H9 (cell line): ENCODE measurements at regions not wholly inside any gene's neighbourhood (a gene's known extent, or its start where the extent isn't known, plus 50 kb on each side); places are given as distances from the start of the nearest gene placed in this dataset.

Source experiments
- DNase-seq: peaks from one replicate; pipeline ENCODE4 v3.0.0-alpha.2; 2017
- H2AFZ ChIP-seq: one replicate; pipeline ENCODE4 v1.6.1; 2013; ENCODE audit warnings: mild to moderate bottlenecking, low read length, control low read depth, moderate library complexity
- H2AK5ac ChIP-seq: 2 replicates; pipeline ENCODE4 v1.6.1; 2013; ENCODE audit warnings: low read length, control low read depth, mixed read lengths; ENCODE audit not compliant: insufficient read length
- H2BK120ac ChIP-seq: one replicate; pipeline ENCODE4 v1.6.1; 2013; ENCODE audit warnings: low read depth, mild to moderate bottlenecking, low read length, control low read depth, inconsistent platforms; ENCODE audit not compliant: poor library complexity, severe bottlenecking
- H2BK12ac ChIP-seq: 2 replicates; pipeline ENCODE4 v1.6.1; 2013; ENCODE audit warnings: low read length, control low read depth, mixed read lengths, low read depth; ENCODE audit not compliant: insufficient read length
- H2BK15ac ChIP-seq: 2 replicates; pipeline ENCODE4 v1.6.1; 2013; ENCODE audit warnings: low read depth, low read length, control low read depth
- H2BK20ac ChIP-seq: one replicate; pipeline ENCODE4 v1.6.1; 2013; ENCODE audit warnings: low read depth, mild to moderate bottlenecking, low read length, control low read depth, inconsistent platforms; ENCODE audit not compliant: poor library complexity, severe bottlenecking
- H2BK5ac ChIP-seq: 2 replicates; pipeline ENCODE4 v1.6.1; 2013; ENCODE audit warnings: low read length, control low read depth, mixed read lengths; ENCODE audit not compliant: insufficient read length
- H3K14ac ChIP-seq: 2 replicates; pipeline ENCODE4 v1.6.1; 2013; ENCODE audit warnings: low read length, control low read depth; ENCODE audit not compliant: insufficient read depth
- H3K18ac ChIP-seq: 2 replicates; pipeline ENCODE4 v1.6.1; 2013; ENCODE audit warnings: low read depth, mild to moderate bottlenecking, mixed read lengths, low read length, control low read depth; ENCODE audit not compliant: insufficient read length
- H3K23ac ChIP-seq: 2 replicates; pipeline ENCODE4 v1.6.1; 2013; ENCODE audit warnings: low read length, control low read depth, mixed read lengths, low read depth; ENCODE audit not compliant: insufficient read length
- H3K23me2 ChIP-seq: 2 replicates; pipeline ENCODE4 v1.6.1; 2013; ENCODE audit warnings: low read depth, mild to moderate bottlenecking, mixed read lengths, low read length, control low read depth; ENCODE audit not compliant: insufficient read length, poor library complexity, severe bottlenecking
- H3K27ac ChIP-seq: 2 replicates; pipeline ENCODE4 v1.5.1; 2013; ENCODE audit warnings: low read length, control low read depth, mixed read lengths, low read depth; ENCODE audit not compliant: insufficient read length
- H3K27me3 ChIP-seq: 2 replicates; pipeline ENCODE4 v1.6.1; 2013; ENCODE audit warnings: low read length, control low read depth, inconsistent platforms; ENCODE audit not compliant: insufficient read depth
- H3K4ac ChIP-seq: 2 replicates; pipeline ENCODE4 v1.6.1; 2013; ENCODE audit warnings: low read depth, mild to moderate bottlenecking, control low read depth, inconsistent platforms, low read length, moderate library complexity
- H3K4me1 ChIP-seq: 2 replicates; pipeline ENCODE4 v1.6.1; 2013; ENCODE audit warnings: low read length, control low read depth, inconsistent platforms; ENCODE audit not compliant: insufficient read depth
- H3K4me2 ChIP-seq: 2 replicates; pipeline ENCODE4 v1.6.1; 2013; ENCODE audit warnings: low read length, control low read depth, mixed read lengths; ENCODE audit not compliant: insufficient read length, insufficient read depth
- H3K56ac ChIP-seq: 2 replicates; pipeline ENCODE4 v1.6.1; 2013; ENCODE audit warnings: low read depth, mild to moderate bottlenecking, mixed read lengths, low read length, control low read depth; ENCODE audit not compliant: insufficient read length
- H3K79me1 ChIP-seq: 2 replicates; pipeline ENCODE4 v1.6.1; 2013; ENCODE audit warnings: low read depth, mild to moderate bottlenecking, moderate library complexity, low read length, control low read depth, inconsistent platforms; ENCODE audit not compliant: insufficient read depth, poor library complexity, severe bottlenecking
- H3K79me2 ChIP-seq: 2 replicates; pipeline ENCODE4 v1.6.1; 2013; ENCODE audit warnings: low read length, control low read depth, inconsistent platforms; ENCODE audit not compliant: insufficient read depth
- H3K9ac ChIP-seq: 2 replicates; pipeline ENCODE4 v1.6.1; 2013; ENCODE audit warnings: low read length, control low read depth, mixed read lengths; ENCODE audit not compliant: insufficient read length; ENCODE audit errors: extremely low read depth
- H3K9me3 ChIP-seq: one replicate; pipeline ENCODE4 v1.6.1; 2013; ENCODE audit warnings: low read depth, low read length, inconsistent platforms; ENCODE audit not compliant: control insufficient read depth
- H3T11ph ChIP-seq: one replicate; pipeline ENCODE4 v1.6.1; 2013; ENCODE audit warnings: mild to moderate bottlenecking, low read length, control low read depth, inconsistent platforms
- H4K20me1 ChIP-seq: one replicate; pipeline ENCODE4 v1.6.1; 2013; ENCODE audit not compliant: control insufficient read depth, insufficient read length, insufficient read depth
- H4K5ac ChIP-seq: 2 replicates; pipeline ENCODE4 v1.6.1; 2013; ENCODE audit warnings: low read depth, mild to moderate bottlenecking, mixed read lengths, low read length, control low read depth; ENCODE audit not compliant: insufficient read length
- H4K8ac ChIP-seq: replicated peaks from 2 replicates; pipeline ENCODE4 v1.6.1; 2013; ENCODE audit warnings: low read length, control low read depth, mixed read lengths, low read depth; ENCODE audit not compliant: insufficient read length
- H4K91ac ChIP-seq: 2 replicates; pipeline ENCODE4 v1.6.1; 2013; ENCODE audit warnings: low read depth, mild to moderate bottlenecking, moderate library complexity, mixed read lengths, low read length, control low read depth; ENCODE audit not compliant: insufficient read length
- H3K27ac Mint-ChIP-seq, 3 experiments: 2 replicates in 2 of 3; 3 replicates in 1 of 3; pipeline ENCODE4 v1.8.0; 2020 to 2021; ENCODE audit warnings: mixed read lengths in 3 of 3, mild to moderate bottlenecking in 1 of 3, moderate library complexity in 1 of 3
- H3K27me3 Mint-ChIP-seq: 2 replicates; pipeline ENCODE4 v1.8.0; 2021; ENCODE audit warnings: low read depth, mild to moderate bottlenecking, moderate library complexity, mixed read lengths
- H3K36me3 Mint-ChIP-seq, 3 experiments: 2 replicates in 2 of 3; 3 replicates in 1 of 3; pipeline ENCODE4 v1.8.0; 2020 to 2021; ENCODE audit warnings: low read depth in 3 of 3, mixed read lengths in 3 of 3; ENCODE audit not compliant: insufficient read depth in 1 of 3
- H3K4me1 Mint-ChIP-seq, 2 experiments: 2 replicates each; pipeline ENCODE4 v1.8.0; 2020; ENCODE audit warnings: mixed read lengths in 2 of 2
- H3K4me3 Mint-ChIP-seq, 2 experiments: 2 replicates in 1 of 2; 3 replicates in 1 of 2; pipeline ENCODE4 v1.8.0; 2020 to 2021; ENCODE audit warnings: mild to moderate bottlenecking in 2 of 2, mixed read lengths in 2 of 2, moderate library complexity in 1 of 2
- H3K9me3 Mint-ChIP-seq, 2 experiments: 2 replicates in 1 of 2; 3 replicates in 1 of 2; pipeline ENCODE4 v1.8.0; 2020; ENCODE audit warnings: mild to moderate bottlenecking in 2 of 2, mixed read lengths in 2 of 2, moderate library complexity in 1 of 2
- WGBS: extraction: QIAGEN DNeasy Blood & Tissue Kit; methylation state at CpG from one replicate; pipeline ENCODE4 v1.1.7; 2013; ENCODE audit warnings: missing lambda C conversion rate, low lambda C conversion rate, mixed read lengths; ENCODE audit not compliant: insufficient read length; ENCODE audit errors: extremely low coverage; 5-methylcytosine and 5-hydroxymethylcytosine counted together
- TF ChIP-seq, protein P1 (sequence below): fragments of 200-600 bp; sonication (generic); conservative IDR thresholded peaks from 3 replicates; pipeline ENCODE4 v1.8.0; 2021; ENCODE audit warnings: antibody characterized with exemption, mild to moderate bottlenecking

- Mint-ChIP-seq H3K4me3 (no peak overlapping the region), H3K27me3 (no peaks in the 10 kb centered on the region), H3K4me1 (peaks cover 7% of the 10 kb centered on the region in 2 experiments; a peak in 1 of 4 replicates), H3K27ac (no peak overlapping the region), H3K9me3 (peaks cover 0 to 4% of the 10 kb centered on the region in 2 experiments; a peak in 2 of 5 replicates), H3K36me3 (peaks cover 0 to 6% (median 0%) of the 10 kb centered on the region in 3 experiments; a peak in 1 of 7 replicates)
- no peaks in the 10 kb centered on the region for H3K9me3 ChIP-seq
- no peaks in the 10 kb centered on the region for H3K79me2 ChIP-seq
- H2BK5ac ChIP-seq: no peak overlapping the region
- no peaks in the 10 kb centered on the region for H3K27me3 ChIP-seq
- no peaks in the 10 kb centered on the region for H3K4me1 ChIP-seq
- no peak overlapping the region for H2BK120ac ChIP-seq
- H2AFZ ChIP-seq: no peak overlapping the region
- no peak overlapping the region for H3K14ac ChIP-seq
- no CpG with 5 or more reads among the region's 3 CpGs for WGBS
- no peak overlapping the region for H4K5ac ChIP-seq
- no peak overlapping the region for H4K8ac ChIP-seq
- H3K56ac ChIP-seq: no peak overlapping the region
- no peak overlapping the region for H2AK5ac ChIP-seq
- TF ChIP-seq, protein P1, sequence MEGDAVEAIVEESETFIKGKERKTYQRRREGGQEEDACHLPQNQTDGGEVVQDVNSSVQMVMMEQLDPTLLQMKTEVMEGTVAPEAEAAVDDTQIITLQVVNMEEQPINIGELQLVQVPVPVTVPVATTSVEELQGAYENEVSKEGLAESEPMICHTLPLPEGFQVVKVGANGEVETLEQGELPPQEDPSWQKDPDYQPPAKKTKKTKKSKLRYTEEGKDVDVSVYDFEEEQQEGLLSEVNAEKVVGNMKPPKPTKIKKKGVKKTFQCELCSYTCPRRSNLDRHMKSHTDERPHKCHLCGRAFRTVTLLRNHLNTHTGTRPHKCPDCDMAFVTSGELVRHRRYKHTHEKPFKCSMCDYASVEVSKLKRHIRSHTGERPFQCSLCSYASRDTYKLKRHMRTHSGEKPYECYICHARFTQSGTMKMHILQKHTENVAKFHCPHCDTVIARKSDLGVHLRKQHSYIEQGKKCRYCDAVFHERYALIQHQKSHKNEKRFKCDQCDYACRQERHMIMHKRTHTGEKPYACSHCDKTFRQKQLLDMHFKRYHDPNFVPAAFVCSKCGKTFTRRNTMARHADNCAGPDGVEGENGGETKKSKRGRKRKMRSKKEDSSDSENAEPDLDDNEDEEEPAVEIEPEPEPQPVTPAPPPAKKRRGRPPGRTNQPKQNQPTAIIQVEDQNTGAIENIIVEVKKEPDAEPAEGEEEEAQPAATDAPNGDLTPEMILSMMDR: no peak
- no peaks in the 10 kb centered on the region for H3K79me1 ChIP-seq
- H3K4me2 ChIP-seq: no peak overlapping the region
- H3K4ac ChIP-seq: no peak overlapping the region
- no peak overlapping the region for H3K18ac ChIP-seq
- no peak overlapping the region for H2BK12ac ChIP-seq
- H3K9ac ChIP-seq: no peak overlapping the region
- H3K23me2 ChIP-seq: no peaks in the 10 kb centered on the region
- no peak for DNase-seq
- H3K27ac ChIP-seq: no peak overlapping the region
- no peak overlapping the region for H2BK20ac ChIP-seq
- H4K20me1 ChIP-seq: no peaks in the 10 kb centered on the region
- H2BK15ac ChIP-seq: no peak overlapping the region
- no peak overlapping the region for H3K23ac ChIP-seq
- H3T11ph ChIP-seq: no peak overlapping the region
- H4K91ac ChIP-seq: no peak overlapping the region
Observed at GRCh38 chr16:72482695-72483094, 310.7 kb upstream of the PMFBP1 start.
